Keratinocyte (primary cell): ENCODE measurements at regions not wholly inside any gene's neighbourhood (a gene's known extent, or its start where the extent isn't known, plus 50 kb on each side); places are given as distances from the start of the nearest gene placed in this dataset.

Experiments used
- DNase-seq: peaks from one replicate; pipeline ENCODE4 v3.0.0-alpha.2; 2011; ENCODE audit warnings: low read depth, missing footprints, low spot score
- FAIRE-seq: peaks from 2 replicates; lab custom pipeline; 2011; peaks lifted over from hg19 to GRCh38; lab: Jason Lieb, UNC
- H2AFZ ChIP-seq: 2 replicates; pipeline ENCODE4 v1.6.0; 2012; ENCODE audit warnings: low read length, control low read depth, inconsistent platforms; ENCODE audit not compliant: control insufficient read depth
- H3K27ac ChIP-seq: 2 replicates; pipeline ENCODE4 v1.5.1; 2011; ENCODE audit warnings: low read length; ENCODE audit not compliant: control insufficient read depth, insufficient read depth
- H3K27me3 ChIP-seq: 3 replicates; pipeline ENCODE4 v1.6.0; 2011; ENCODE audit warnings: low read length; ENCODE audit not compliant: control insufficient read depth, insufficient read depth; ENCODE audit errors: extremely low read depth
- H3K36me3 ChIP-seq, 2 experiments: 2 replicates in 1 of 2; 3 replicates in 1 of 2; pipeline ENCODE4 v1.5.1; 2011; ENCODE audit warnings: low read length in 2 of 2, mild to moderate bottlenecking in 1 of 2; ENCODE audit not compliant: control insufficient read depth in 2 of 2, insufficient read depth in 2 of 2; ENCODE audit errors: extremely low read depth in 1 of 2
- H3K4me1 ChIP-seq: 3 replicates; pipeline ENCODE4 v1.5.1; 2011; ENCODE audit warnings: low read length; ENCODE audit not compliant: control insufficient read depth, insufficient read depth; ENCODE audit errors: extremely low read depth
- H3K4me2 ChIP-seq: 3 replicates; pipeline ENCODE4 v1.6.0; 2011; ENCODE audit warnings: low read depth, low read length; ENCODE audit not compliant: control insufficient read depth, insufficient read depth; ENCODE audit errors: extremely low read depth
- H3K4me3 ChIP-seq, 3 experiments: fragments of 200-600 bp in 1 of 3; sonication (generic) in 1 of 3; 2 replicates in 2 of 3; 3 replicates in 1 of 3; pipeline ENCODE4 v1.5.1; 2011 to 2016; ENCODE audit warnings: low read length in 3 of 3, mild to moderate bottlenecking in 3 of 3, control low read depth in 2 of 3, inconsistent platforms in 1 of 3, low read depth in 1 of 3, mixed read lengths in 1 of 3, mixed run types in 1 of 3, moderate library complexity in 1 of 3; ENCODE audit not compliant: control insufficient read depth in 2 of 3, insufficient read depth in 2 of 3; ENCODE audit errors: extremely low read depth in 1 of 3
- H3K79me2 ChIP-seq: 2 replicates; pipeline ENCODE4 v1.6.0; 2012; ENCODE audit warnings: low read length; ENCODE audit not compliant: control insufficient read depth, insufficient read depth
- H3K9ac ChIP-seq: 3 replicates; pipeline ENCODE4 v1.6.0; 2011; ENCODE audit warnings: low read length; ENCODE audit not compliant: control insufficient read depth, insufficient read depth; ENCODE audit errors: extremely low read depth
- H3K9me1 ChIP-seq: 3 replicates; pipeline ENCODE4 v1.6.0; 2011; ENCODE audit warnings: low read length; ENCODE audit not compliant: control insufficient read depth, insufficient read depth; ENCODE audit errors: extremely low read depth
- H3K9me3 ChIP-seq: 2 replicates; pipeline ENCODE4 v1.5.1; 2012; ENCODE audit warnings: low read depth, low read length; ENCODE audit not compliant: control insufficient read depth
- H4K20me1 ChIP-seq: 3 replicates; pipeline ENCODE4 v1.6.0; 2011; ENCODE audit warnings: low read length; ENCODE audit not compliant: control insufficient read depth, insufficient read depth; ENCODE audit errors: extremely low read depth
- CTCF ChIP-seq, 3 experiments: IDR thresholded peaks in 1 of 3; conservative IDR thresholded peaks in 1 of 3; optimal IDR thresholded peaks in 1 of 3; 2 replicates in 2 of 3; 3 replicates in 1 of 3; pipeline versions ENCODE3 to v1.5.1; 2011; ENCODE audit warnings: low read length in 3 of 3, mild to moderate bottlenecking in 3 of 3, moderate library complexity in 2 of 3, control low read depth in 1 of 3, inconsistent platforms in 1 of 3; ENCODE audit not compliant: insufficient read depth in 2 of 3; ENCODE audit errors: extremely low read depth in 1 of 3
- EZH2 ChIP-seq: IDR thresholded peaks from one replicate; pipeline ENCODE4 v1.6.1; 2012; ENCODE audit warnings: inconsistent platforms, mild to moderate bottlenecking, low read length, moderate library complexity
- dilution Hi-C: fragments of 300-500 bp; cut with MboI; formaldehyde crosslinking; loops from one replicate; pipeline ENCODE4 v1.7.0; 2020; ENCODE audit warnings: low sequenced_read_pairs; ENCODE audit not compliant: extremely low pct_ligation_motif_present

- no peaks in the 10 kb centered on the region for H3K4me1 ChIP-seq
- FAIRE-seq: no peak
- H2AFZ ChIP-seq: no peak overlapping the region
- no peak for DNase-seq
- no peak overlapping the region for H3K4me2 ChIP-seq
- H3K36me3 ChIP-seq: no peaks in the 10 kb centered on the region
- no peaks in the 10 kb centered on the region for H3K27me3 ChIP-seq
- no peak for TF ChIP-seq EZH2
- no peak for TF ChIP-seq CTCF (optimal IDR thresholded peaks at IDR 0.05 in 1 of 3, IDR thresholded peaks at IDR 0.05 in 1 of 3, conservative IDR thresholded peaks at IDR 0.05 in 1 of 3; ENCODE audit: extremely low read depth in 1 of 3, insufficient read depth in 2 of 3, low read length in 3 of 3)
- H3K9me1 ChIP-seq: no peaks in the 10 kb centered on the region
- H3K4me3 ChIP-seq: no peak overlapping the region
- no peak overlapping the region for H3K27ac ChIP-seq
- no peaks in the 10 kb centered on the region for H4K20me1 ChIP-seq
- no peaks in the 10 kb centered on the region for H3K9me3 ChIP-seq
- H3K9ac ChIP-seq: no peak overlapping the region
- dilution Hi-C loops: no loop called here
- no peaks in the 10 kb centered on the region for H3K79me2 ChIP-seq
These were observed 326.3 kb upstream of the PKN2 start for GRCh38 chr1:88357729-88358128.

- Histone ChIP-seq H3K27ac (no peak overlapping the region), H3K4me1 (no peaks in the 10 kb centered on the region), H3K4me3 (no peak overlapping the region), H3K79me2 (no peaks in the 10 kb centered on the region), H3K9me3 (no peaks in the 10 kb centered on the region), H3K4me2 (no peak overlapping the region), H3K9me1 (no peaks in the 10 kb centered on the region), H2AFZ (no peak overlapping the region), H3K9ac (no peak overlapping the region), H4K20me1 (no peaks in the 10 kb centered on the region), H3K36me3 (no peaks in the 10 kb centered on the region), H3K27me3 (no peaks in the 10 kb centered on the region)
- no peak for DNase-seq
- no peak for FAIRE-seq
- no peak for TF ChIP-seq EZH2
- no peak for TF ChIP-seq CTCF (optimal IDR thresholded peaks at IDR 0.05 in 1 of 3, IDR thresholded peaks at IDR 0.05 in 1 of 3, conservative IDR thresholded peaks at IDR 0.05 in 1 of 3; ENCODE audit: extremely low read depth in 1 of 3, insufficient read depth in 2 of 3, low read length in 3 of 3)
- dilution Hi-C loops: no loop called here
These were observed 312.5 kb upstream of the PKN2 start for GRCh38 chr1:88371436-88372023.
